ENCODE measurements at regions not wholly inside any gene's neighbourhood (a gene's known extent, or its start where the extent isn't known, plus 50 kb on each side); places are given as distances from the start of the nearest gene placed in this dataset.

DNA sequence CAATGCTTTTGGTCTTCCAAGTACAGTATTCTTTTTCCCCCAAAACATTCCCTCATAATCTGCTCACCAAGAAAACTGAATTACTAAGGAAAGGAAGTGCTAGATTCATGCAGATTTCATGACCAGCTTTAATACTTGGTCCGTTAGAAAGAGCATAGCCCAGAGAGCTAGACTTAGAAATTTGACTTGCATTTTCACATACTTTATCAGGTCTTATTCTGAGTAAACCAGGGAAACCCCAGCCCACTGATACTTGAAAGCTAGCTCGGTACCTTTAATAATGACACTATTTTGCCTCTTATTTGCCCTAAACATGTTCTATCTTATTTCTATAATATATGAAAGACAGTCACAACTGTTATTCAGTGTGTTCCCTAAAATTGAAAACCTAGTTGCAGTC lies 204.5 kb downstream of the TTLL7 start:
- no peak overlapping the region for H3K4me3 ChIP-seq (ENCODE audit: insufficient read depth, low read depth, low read length)
- no CpG with 5 or more reads among the region's 2 CpGs for WGBS, 2 experiments (ENCODE audit: extremely low coverage in 2 of 2, insufficient read length in 1 of 2)
- dilution Hi-C loops (cut with HindIII; ENCODE audit: low sequenced_read_pairs, unreplicated experiment): no loop called here
- CTCF ChIA-PET: no interaction called here
- no peaks in the 10 kb centered on the region for H3K27me3 ChIP-seq (ENCODE audit: control insufficient read depth, insufficient read depth, low read length)
- no peak overlapping the region for H3K27ac ChIP-seq (ENCODE audit: insufficient read depth, low read length)
- H3K4me1 ChIP-seq (ENCODE audit: control insufficient read depth, insufficient read depth, low read length): no peaks in the 10 kb centered on the region
- H4K8ac ChIP-seq (ENCODE audit: low read depth in 2 of 2, low read length in 2 of 2): no peak overlapping the region
- H4K20me1 ChIP-seq (ENCODE audit: insufficient read depth, low read length): no peaks in the 10 kb centered on the region
- DNase-seq (no peak), ATAC-seq (ENCODE audit: low read depth) (no peak)
- in situ Hi-C loops (cut with MboI; ENCODE audit: low sequenced_read_pairs): no loop called here
- H3K9ac ChIP-seq (ENCODE audit: low read depth, low read length): no peak overlapping the region
- H2AK9ac ChIP-seq (replicated peaks; ENCODE audit: low read depth, low read length, poor library complexity): no peak overlapping the region
- no peak overlapping the region for H2BK120ac ChIP-seq (ENCODE audit: low read depth, low read length)
- no peak overlapping the region for H3K23ac ChIP-seq (ENCODE audit: low read depth, low read length)
- H4K91ac ChIP-seq (ENCODE audit: insufficient read depth, low read depth, low read length): no peak overlapping the region
- H3K4me2 ChIP-seq (ENCODE audit: low read depth, low read length): no peak overlapping the region
- H2BK15ac ChIP-seq (ENCODE audit: low read depth, low read length): no peak overlapping the region
- H2BK20ac ChIP-seq (ENCODE audit: low read depth, low read length): no peak overlapping the region
- H2AFZ ChIP-seq (replicated peaks; ENCODE audit: low read length, poor library complexity): no peak overlapping the region
- intact Hi-C loops (cut with micrococcal nuclease): no loop called here
- H2BK5ac ChIP-seq (ENCODE audit: low read depth, low read length, poor library complexity, severe bottlenecking): no peak overlapping the region
- no peak overlapping the region for H2AK5ac ChIP-seq (ENCODE audit: low read depth, low read length)
- H3K9me3 ChIP-seq (ENCODE audit: control insufficient read depth, insufficient read depth, low read length): no peaks in the 10 kb centered on the region
- H3K79me1 ChIP-seq (ENCODE audit: low read depth in 1 of 2, low read length in 2 of 2): no peaks in the 10 kb centered on the region
- POLR2A ChIA-PET (ENCODE audit: unreplicated experiment): no interaction called here
- no peak overlapping the region for H4K5ac ChIP-seq (ENCODE audit: low read depth, low read length)
- TF ChIP-seq NFE2L2 (IDR thresholded peaks at IDR 0.05; ENCODE audit: low read depth, low read length) (no peak), SMC3 (IDR thresholded peaks at IDR 0.05; ENCODE audit: low read depth, low read length) (no peak), POLR2A (IDR thresholded peaks at IDR 0.05; ENCODE audit: low read depth, low read length) (no peak), MXI1 (IDR thresholded peaks at IDR 0.05; ENCODE audit: borderline replicate concordance, low read depth, low read length) (no peak), MAZ (IDR thresholded peaks at IDR 0.05; ENCODE audit: borderline replicate concordance, low read depth, low read length) (no peak)
- TF ChIP-seq, protein P1, sequence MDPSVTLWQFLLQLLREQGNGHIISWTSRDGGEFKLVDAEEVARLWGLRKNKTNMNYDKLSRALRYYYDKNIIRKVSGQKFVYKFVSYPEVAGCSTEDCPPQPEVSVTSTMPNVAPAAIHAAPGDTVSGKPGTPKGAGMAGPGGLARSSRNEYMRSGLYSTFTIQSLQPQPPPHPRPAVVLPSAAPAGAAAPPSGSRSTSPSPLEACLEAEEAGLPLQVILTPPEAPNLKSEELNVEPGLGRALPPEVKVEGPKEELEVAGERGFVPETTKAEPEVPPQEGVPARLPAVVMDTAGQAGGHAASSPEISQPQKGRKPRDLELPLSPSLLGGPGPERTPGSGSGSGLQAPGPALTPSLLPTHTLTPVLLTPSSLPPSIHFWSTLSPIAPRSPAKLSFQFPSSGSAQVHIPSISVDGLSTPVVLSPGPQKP (IDR thresholded peaks at IDR 0.05; ENCODE audit: borderline replicate concordance, low read depth, low read length): no peak
- BruUV-seq (replicated peaks): no TSS peak
- no peak overlapping the region for H3K14ac ChIP-seq (replicated peaks; ENCODE audit: low read depth, low read length)
- no peak overlapping the region for H3K18ac ChIP-seq (ENCODE audit: low read depth, low read length)
- no peaks in the 10 kb centered on the region for H3K9me1 ChIP-seq (ENCODE audit: insufficient read depth, low read length)
- H3K4ac ChIP-seq (ENCODE audit: low read depth, low read length): no peak overlapping the region
- no peak overlapping the region for H3K56ac ChIP-seq (ENCODE audit: extremely low read depth, insufficient read depth, low read length)
- H3K36me3 ChIP-seq (ENCODE audit: control insufficient read depth, insufficient read depth, low read length): no peaks in the 10 kb centered on the region
